GM18508 (cell line): ENCODE measurements at regions not wholly inside any gene's neighbourhood (a gene's known extent, or its start where the extent isn't known, plus 50 kb on each side); places are given as distances from the start of the nearest gene placed in this dataset.
"Not testable (repeated sequence)": the region's sequence is repeated elsewhere in the genome, so short reads cannot be mapped to it uniquely, and the experiment has no call there.

ENCODE experiments used
- ATAC-seq: cut with Tn5 transposase; IDR thresholded peaks from one replicate; pipeline ENCODE4 v1.9.1; 2021; ENCODE audit warnings: moderate number of reproducible peaks; ENCODE audit not compliant: insufficient read depth, unreplicated experiment

- ATAC-seq, result no peak
Observed at GRCh38 chr9:17888066-17888465, 309.2 kb downstream of the SH3GL2 start.

GRCh38 chr9:17888964-17889363 is 310.1 kb downstream of the SH3GL2 start:
- ATAC-seq, result not testable (repeated sequence)

- ATAC-seq, result no peak
Observed at GRCh38 chr9:17894501-17895160, 315.8 kb downstream of the SH3GL2 start.

GRCh38 chr9:17900606-17901005 is 321.7 kb downstream of the SH3GL2 start:
- ATAC-seq, result no peak

- ATAC-seq, result no peak
Observed at GRCh38 chr9:17905366-17905765, 326.5 kb downstream of the SH3GL2 start.

GRCh38 chr9:17905781-17906175 is 326.9 kb downstream of the SH3GL2 start:
- ATAC-seq, result no peak

GRCh38 chr9:17906176-17906840 is 327.4 kb downstream of the SH3GL2 start:
- no peak for ATAC-seq

- ATAC-seq, result no peak
Observed at GRCh38 chr9:17906841-17907778, 328.2 kb downstream of the SH3GL2 start.

- no peak for ATAC-seq
Observed at GRCh38 chr9:17907779-17908508, 329.1 kb downstream of the SH3GL2 start.

GRCh38 chr9:17926246-17926645 is 347.4 kb downstream of the SH3GL2 start:
- ATAC-seq, result no peak

- ATAC-seq, result no peak
Observed at GRCh38 chr9:17927616-17928015, 348.8 kb downstream of the SH3GL2 start.

GRCh38 chr9:17928228-17928627 is 349.4 kb downstream of the SH3GL2 start:
- no peak for ATAC-seq

GRCh38 chr9:17928768-17929167 is 349.9 kb downstream of the SH3GL2 start:
- no peak for ATAC-seq

- ATAC-seq, result no peak
Observed at GRCh38 chr9:17929506-17929905, 350.6 kb downstream of the SH3GL2 start.

- ATAC-seq, result no peak
Observed at GRCh38 chr9:17930071-17930470, 351.2 kb downstream of the SH3GL2 start.

GRCh38 chr9:17936365-17936764 is 357.5 kb downstream of the SH3GL2 start:
- ATAC-seq, result no peak

- ATAC-seq, result no peak
Observed at GRCh38 chr9:17938035-17938655, 359.3 kb downstream of the SH3GL2 start.

GRCh38 chr9:17942498-17942897 is 363.6 kb downstream of the SH3GL2 start:
- no peak for ATAC-seq

- no peak for ATAC-seq
Observed at GRCh38 chr9:17955409-17955808, 376.5 kb downstream of the SH3GL2 start.

- no peak for ATAC-seq
Observed at GRCh38 chr9:17958363-17958762, 379.5 kb downstream of the SH3GL2 start.
